ENCODE measurements at regions not wholly inside any gene's neighbourhood (a gene's known extent, or its start where the extent isn't known, plus 50 kb on each side); places are given as distances from the start of the nearest gene placed in this dataset.

GRCh38 chr1:108028841-108029388, 63.9 kb upstream of the VAV3 start:
- Histone ChIP-seq H3K4me1 (ENCODE audit: control insufficient read depth, insufficient read depth, low read length, poor library complexity, severe bottlenecking) (no peaks in the 10 kb centered on the region), H3K27me3 (ENCODE audit: control insufficient read depth, insufficient read depth, low read length) (no peaks in the 10 kb centered on the region), H3K36me3 (ENCODE audit: control insufficient read depth, insufficient read depth, low read length) (no peaks in the 10 kb centered on the region), H3K4me3 (ENCODE audit: low read depth, low read length) (no peak overlapping the region), H3K27ac (ENCODE audit: insufficient read depth, low read length, poor library complexity, severe bottlenecking) (no peak overlapping the region), H3K9me3 (ENCODE audit: control insufficient read depth in 2 of 2, low read length in 2 of 2) (no peaks in the 10 kb centered on the region)
- Mint-ChIP-seq H3K27ac (no peak overlapping the region), H3K4me3 (no peak overlapping the region), H3K9me3 (peaks cover 0 to 1% (median 0%) of the 10 kb centered on the region in 7 donors), H3K36me3 (no peaks in the 10 kb centered on the region), H3K4me1 (peaks cover 0 to 6% (median 2%) of the 10 kb centered on the region in 4 donors), H3K27me3 (no peaks in the 10 kb centered on the region)
- DNase-seq (no peak), ATAC-seq (ENCODE audit: low read depth in 2 of 2) (no peak)

- no peaks in the 10 kb centered on the region for H3K36me3 Mint-ChIP-seq
- peaks cover 0 to 6% (median 2%) of the 10 kb centered on the region in 4 donors for H3K4me1 Mint-ChIP-seq
- H3K27ac Mint-ChIP-seq: no peak overlapping the region
- Histone ChIP-seq H3K36me3 (ENCODE audit: control insufficient read depth, insufficient read depth, low read length) (no peaks in the 10 kb centered on the region), H3K27me3 (ENCODE audit: control insufficient read depth, insufficient read depth, low read length) (no peaks in the 10 kb centered on the region), H3K4me3 (ENCODE audit: low read depth, low read length) (no peak overlapping the region), H3K4me1 (ENCODE audit: control insufficient read depth, insufficient read depth, low read length, poor library complexity, severe bottlenecking) (no peaks in the 10 kb centered on the region), H3K9me3 (ENCODE audit: control insufficient read depth in 2 of 2, low read length in 2 of 2) (no peaks in the 10 kb centered on the region), H3K27ac (ENCODE audit: insufficient read depth, low read length, poor library complexity, severe bottlenecking) (no peak overlapping the region)
- H3K4me3 Mint-ChIP-seq: no peak overlapping the region
- DNase-seq (no peak), ATAC-seq (ENCODE audit: low read depth in 2 of 2) (no peak)
- peaks cover 0 to 1% (median 0%) of the 10 kb centered on the region in 7 donors for H3K9me3 Mint-ChIP-seq
- no peaks in the 10 kb centered on the region for H3K27me3 Mint-ChIP-seq
Measured at GRCh38 chr1:108027389-108027788, 62.4 kb upstream of the VAV3 start.

DNA sequence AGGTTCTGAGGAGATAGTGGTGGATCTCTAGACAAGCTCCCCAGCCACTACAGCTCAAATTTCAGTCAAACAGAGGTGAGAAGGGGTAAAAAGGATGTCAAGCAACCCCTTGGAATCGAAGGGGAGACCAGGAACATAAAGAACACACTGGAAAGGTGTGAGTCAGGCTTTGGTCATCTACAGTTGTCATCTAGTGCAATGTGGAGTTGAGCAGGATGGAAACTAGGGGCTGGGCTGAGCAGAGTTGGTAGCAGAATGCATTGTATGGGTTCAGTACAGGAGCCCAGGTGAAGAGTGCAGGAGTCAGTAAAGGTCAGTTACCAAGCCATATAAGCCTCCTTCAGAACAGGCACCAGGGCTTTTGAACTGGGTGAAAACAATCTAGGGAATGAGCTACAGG, 52.7 kb upstream of the VAV3 start:
- no peaks in the 10 kb centered on the region for H3K27me3 ChIP-seq (ENCODE audit: control insufficient read depth, insufficient read depth, low read length)
- no peak overlapping the region for H3K4me3 Mint-ChIP-seq
- peaks cover 0 to 2% (median 0%) of the 10 kb centered on the region in 4 donors for H3K4me1 Mint-ChIP-seq
- no peak overlapping the region for H3K27ac ChIP-seq (ENCODE audit: insufficient read depth, low read length, poor library complexity, severe bottlenecking)
- H3K9me3 Mint-ChIP-seq: peaks cover 0 to 1% (median 0%) of the 10 kb centered on the region in 7 donors
- DNase-seq (no peak), ATAC-seq (ENCODE audit: low read depth in 2 of 2) (no peak)
- H3K27me3 Mint-ChIP-seq: no peaks in the 10 kb centered on the region
- no peaks in the 10 kb centered on the region for H3K36me3 Mint-ChIP-seq
- no peak overlapping the region for H3K27ac Mint-ChIP-seq
- H3K36me3 ChIP-seq (ENCODE audit: control insufficient read depth, insufficient read depth, low read length): no peaks in the 10 kb centered on the region
- H3K9me3 ChIP-seq (ENCODE audit: control insufficient read depth in 2 of 2, low read length in 2 of 2): no peaks in the 10 kb centered on the region
- no peak overlapping the region for H3K4me3 ChIP-seq (ENCODE audit: low read depth, low read length)
- no peaks in the 10 kb centered on the region for H3K4me1 ChIP-seq (ENCODE audit: control insufficient read depth, insufficient read depth, low read length, poor library complexity, severe bottlenecking)

DNA sequence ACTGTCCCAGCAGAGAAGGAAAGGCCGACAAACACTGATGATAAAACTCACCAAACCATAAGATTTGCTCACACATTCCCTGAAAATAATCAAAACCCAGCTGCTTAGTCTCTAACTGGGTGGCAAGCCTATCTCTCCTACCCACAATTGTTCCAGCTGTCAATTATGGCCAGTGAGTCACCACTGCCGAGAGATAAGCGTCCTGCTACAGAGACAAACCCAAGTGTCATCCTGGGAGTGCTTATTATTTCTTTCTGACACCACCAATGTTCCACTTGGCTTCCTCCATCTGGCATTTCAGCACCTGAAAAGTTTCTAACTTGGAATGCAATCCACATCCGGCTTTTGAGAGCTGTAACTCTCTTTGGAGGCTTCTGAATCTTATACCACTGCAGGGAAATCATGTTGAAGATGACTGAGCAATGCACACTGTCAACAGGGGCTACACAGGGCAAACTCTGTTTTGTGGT, 51.5 kb upstream of the VAV3 start:
- no peaks in the 10 kb centered on the region for H3K4me1 ChIP-seq (ENCODE audit: control insufficient read depth, insufficient read depth, low read length, poor library complexity, severe bottlenecking)
- Mint-ChIP-seq H3K27ac (no peak overlapping the region), H3K27me3 (no peaks in the 10 kb centered on the region), H3K4me1 (peaks cover 0 to 2% (median 0%) of the 10 kb centered on the region in 4 donors), H3K36me3 (no peaks in the 10 kb centered on the region), H3K9me3 (peaks cover 0 to 1% (median 0%) of the 10 kb centered on the region in 7 donors), H3K4me3 (no peak overlapping the region)
- ATAC-seq (ENCODE audit: low read depth in 2 of 2) (no peak), DNase-seq (no peak)
- H3K27me3 ChIP-seq (ENCODE audit: control insufficient read depth, insufficient read depth, low read length): no peaks in the 10 kb centered on the region
- H3K36me3 ChIP-seq (ENCODE audit: control insufficient read depth, insufficient read depth, low read length): no peaks in the 10 kb centered on the region
- H3K27ac ChIP-seq (ENCODE audit: insufficient read depth, low read length, poor library complexity, severe bottlenecking): no peak overlapping the region
- no peaks in the 10 kb centered on the region for H3K9me3 ChIP-seq (ENCODE audit: control insufficient read depth in 2 of 2, low read length in 2 of 2)
- no peak overlapping the region for H3K4me3 ChIP-seq (ENCODE audit: low read depth, low read length)
